WTC11 (cell line): ENCODE measurements at regions not wholly inside any gene's neighbourhood (a gene's known extent, or its start where the extent isn't known, plus 50 kb on each side); places are given as distances from the start of the nearest gene placed in this dataset.
A peak's percentile ranks its signal among the peaks of the same experiment; 100 is the strongest.
"Not testable (repeated sequence)": the region's sequence is repeated elsewhere in the genome, so short reads cannot be mapped to it uniquely, and the experiment has no call there.

Experiments
- ATAC-seq: fragments of 200-7000 bp; cut with Tn5 transposase; 2 replicates; pipeline ENCODE4 v1.10.0; 2021; ENCODE audit warnings: mild to moderate bottlenecking, moderate library complexity
- CTCF ChIA-PET: fragments of 300-600 bp; sonication (Branson Sonifier 250); formaldehyde crosslinking; loops from one replicate; lab custom pipeline; 2021; ENCODE audit warnings: antibody characterized with exemption; lab: Charles Lee
- POLR2A ChIA-PET: fragments of 350-600 bp; sonication (Branson Sonifier 250); formaldehyde crosslinking; loops from one replicate; lab custom pipeline; 2021; ENCODE audit warnings: antibody characterized with exemption; lab: Charles Lee
- DNase-seq: peaks from one replicate; pipeline ENCODE4 v3.0.0; 2021; ENCODE audit warnings: low spot score
- H3K27ac Mint-ChIP-seq: 2 replicates; pipeline ENCODE4 v1.8.0; 2021; ENCODE audit warnings: mixed read lengths
- H3K27me3 Mint-ChIP-seq: 2 replicates; pipeline ENCODE4 v1.8.0; 2021; ENCODE audit warnings: low read depth, mild to moderate bottlenecking, moderate library complexity, mixed read lengths
- H3K36me3 Mint-ChIP-seq: 2 replicates; pipeline ENCODE4 v1.8.0; 2021; ENCODE audit warnings: mixed read lengths
- H3K4me1 Mint-ChIP-seq: 2 replicates; pipeline ENCODE4 v1.8.0; 2022; ENCODE audit warnings: mixed read lengths
- H3K4me3 Mint-ChIP-seq: 2 replicates; pipeline ENCODE4 v1.8.0; 2021; ENCODE audit warnings: mild to moderate bottlenecking, moderate library complexity, mixed read lengths
- H3K9me3 Mint-ChIP-seq: 2 replicates; pipeline ENCODE4 v1.8.0; 2021; ENCODE audit warnings: mixed read lengths
- ARID4B ChIP-seq: sonication (generic); formaldehyde crosslinking; IDR thresholded peaks from 2 replicates; pipeline ENCODE4 v1.8.0; 2023; ENCODE audit warnings: missing genetic modification reagents, mild to moderate bottlenecking, borderline replicate concordance
- CREB1 ChIP-seq: sonication (generic); formaldehyde crosslinking; IDR thresholded peaks from 2 replicates; pipeline ENCODE4 v1.8.0; 2023; ENCODE audit warnings: mild to moderate bottlenecking, missing genetic modification reagents
- CTCF ChIP-seq: fragments of 200-600 bp; IDR thresholded peaks from 2 replicates; pipeline ENCODE4 v1.8.0; 2022; ENCODE audit warnings: antibody characterized with exemption
- FOXP4 ChIP-seq: sonication (generic); formaldehyde crosslinking; IDR thresholded peaks from 2 replicates; pipeline ENCODE4 v1.8.0; 2022; ENCODE audit warnings: mild to moderate bottlenecking, missing genetic modification reagents
- HMGXB4 ChIP-seq: sonication (generic); formaldehyde crosslinking; IDR thresholded peaks from 2 replicates; pipeline ENCODE4 v1.8.1; 2023; ENCODE audit warnings: mild to moderate bottlenecking, moderate library complexity, missing genetic modification reagents
- NFATC4 ChIP-seq: fragments of 250-450 bp; sonication (Bioruptor Pico); IDR thresholded peaks from 2 replicates; pipeline ENCODE4 v1.9.0; 2021; ENCODE audit warnings: mild to moderate bottlenecking
- NFE2L1 ChIP-seq: sonication (generic); formaldehyde crosslinking; IDR thresholded peaks from 2 replicates; pipeline ENCODE4 v1.8.1; 2023; ENCODE audit warnings: missing genetic modification reagents
- PRDM15 ChIP-seq: sonication (generic); formaldehyde crosslinking; IDR thresholded peaks from 2 replicates; pipeline ENCODE4 v1.8.0; 2022; ENCODE audit warnings: missing genetic modification reagents
- SMAD3 ChIP-seq: sonication (generic); formaldehyde crosslinking; IDR thresholded peaks from 2 replicates; pipeline ENCODE4 v1.8.0; 2022; ENCODE audit warnings: missing genetic modification reagents, mild to moderate bottlenecking, borderline replicate concordance
- ZNF281 ChIP-seq: sonication (generic); formaldehyde crosslinking; IDR thresholded peaks from 2 replicates; pipeline ENCODE4 v1.8.0; 2023; ENCODE audit warnings: mild to moderate bottlenecking, missing genetic modification reagents

- TF ChIP-seq ZNF281 (CRISPR knock-in tag): no peak
- TF ChIP-seq NFE2L1 (CRISPR knock-in tag): no peak
- no peak for TF ChIP-seq PRDM15 (CRISPR knock-in tag)
- no peak for TF ChIP-seq SMAD3 (CRISPR knock-in tag)
- TF ChIP-seq, all 79 proteins: peak for 0
Observed at GRCh38 chr12:82620917-82621316, 65.8 kb upstream of the TMTC2 start (continued).

- no peaks in the 10 kb centered on the region for H3K4me1 Mint-ChIP-seq
- no peak overlapping the region for H3K4me3 Mint-ChIP-seq
- no peaks in the 10 kb centered on the region for H3K27me3 Mint-ChIP-seq
- no peaks in the 10 kb centered on the region for H3K36me3 Mint-ChIP-seq
- ATAC-seq (no peak; the same call in 1 of the 2 replicates), DNase-seq (no peak)
- TF ChIP-seq ARID4B (CRISPR knock-in tag): no peak
- no peak for TF ChIP-seq CREB1
- POLR2A ChIA-PET: no interaction called here
- CTCF ChIA-PET: interaction anchor here (0.8 to 1.5 kb wide), 2 partner anchors 60 to 151 kb away, joined by 3 to 4 read pairs; no protein-coding TSS in a partner anchor
- no peak overlapping the region for H3K27ac Mint-ChIP-seq
- H3K9me3 Mint-ChIP-seq: no peaks in the 10 kb centered on the region
Observed at GRCh38 chr12:82625523-82625922, 61.2 kb upstream of the TMTC2 start.

GRCh38 chr12:82627799-82628198 lies 58.9 kb upstream of the TMTC2 start:
- Mint-ChIP-seq H3K4me1 (no peaks in the 10 kb centered on the region), H3K27me3 (no peaks in the 10 kb centered on the region), H3K27ac (no peak overlapping the region), H3K36me3 (no peaks in the 10 kb centered on the region), H3K4me3 (no peak overlapping the region), H3K9me3 (no peaks in the 10 kb centered on the region)
- ATAC-seq (peak; percentile 98), DNase-seq (no peak)
- CTCF ChIA-PET: no interaction called here
- 0 out of 2 replicates have a peak, but pooled peaks have one; percentile 17 for TF ChIP-seq CTCF
- no peak for TF ChIP-seq NFATC4 (CRISPR knock-in tag)
- TF ChIP-seq FOXP4 (CRISPR knock-in tag): no peak
- TF ChIP-seq HMGXB4 (CRISPR knock-in tag): no peak
- POLR2A ChIA-PET: no interaction called here

- H3K4me1 Mint-ChIP-seq, H3K9me3 Mint-ChIP-seq, H3K4me3 Mint-ChIP-seq, H3K27ac Mint-ChIP-seq, H3K36me3 Mint-ChIP-seq, POLR2A ChIA-PET, H3K27me3 Mint-ChIP-seq, DNase-seq, ATAC-seq: not testable (repeated sequence)
- CTCF ChIA-PET: interaction anchor here (0.5 to 1.7 kb wide), 4 partner anchors 31 to 691 kb away, joined by 3 to 5 read pairs (median 4); no protein-coding TSS in a partner anchor
Observed at GRCh38 chr12:82634495-82635258, 52.0 kb upstream of the TMTC2 start.
